GM11168 (cell line): ENCODE measurements at regions not wholly inside any gene's neighbourhood (a gene's known extent, or its start where the extent isn't known, plus 50 kb on each side); places are given as distances from the start of the nearest gene placed in this dataset.

Experiments used
- in situ Hi-C: fragments of 300-500 bp; cut with MboI; formaldehyde crosslinking; loops from one replicate; pipeline ENCODE4 v1.12.0; 2022; ENCODE audit warnings: low sequenced_read_pairs; ENCODE audit not compliant: unreplicated experiment

- in situ Hi-C loops = no loop called here
Observed at GRCh38 chr13:68261105-68261504, 1031.0 kb upstream of the PCDH9 start.

- in situ Hi-C loops = no loop called here
Observed at GRCh38 chr13:68257111-68257842, 1027.1 kb upstream of the PCDH9 start.

GRCh38 chr13:68254151-68254550 lies 1024.0 kb upstream of the PCDH9 start:
- in situ Hi-C loops = no loop called here

GRCh38 chr13:68234274-68234673 lies 1004.1 kb upstream of the PCDH9 start:
- in situ Hi-C loops = no loop called here

GRCh38 chr13:68232351-68233130 lies 1002.4 kb upstream of the PCDH9 start:
- in situ Hi-C loops = no loop called here

GRCh38 chr13:68214691-68215415 lies 984.7 kb upstream of the PCDH9 start:
- in situ Hi-C loops = no loop called here

GRCh38 chr13:68199271-68199670 lies 969.1 kb upstream of the PCDH9 start:
- in situ Hi-C loops = no loop called here

GRCh38 chr13:68190818-68191217 lies 960.7 kb upstream of the PCDH9 start:
- in situ Hi-C loops = no loop called here

- in situ Hi-C loops = no loop called here
Observed at GRCh38 chr13:68185444-68186141, 955.5 kb upstream of the PCDH9 start.

- in situ Hi-C loops = no loop called here
Observed at GRCh38 chr13:68176475-68176874, 946.3 kb upstream of the PCDH9 start.

- in situ Hi-C loops = no loop called here
Observed at GRCh38 chr13:68174893-68175292, 944.8 kb upstream of the PCDH9 start.

GRCh38 chr13:68173111-68173510 lies 943.0 kb upstream of the PCDH9 start:
- in situ Hi-C loops = no loop called here

- in situ Hi-C loops = no loop called here
Observed at GRCh38 chr13:68170961-68171360, 940.8 kb upstream of the PCDH9 start.

GRCh38 chr13:68168448-68168847 lies 938.3 kb upstream of the PCDH9 start:
- in situ Hi-C loops = no loop called here

GRCh38 chr13:68160466-68160865 lies 930.3 kb upstream of the PCDH9 start:
- in situ Hi-C loops = no loop called here

GRCh38 chr13:68152414-68152813 lies 922.3 kb upstream of the PCDH9 start:
- in situ Hi-C loops = no loop called here

- in situ Hi-C loops = no loop called here
Observed at GRCh38 chr13:68145852-68146251, 915.7 kb upstream of the PCDH9 start.

GRCh38 chr13:68128297-68128915 lies 898.3 kb upstream of the PCDH9 start:
- in situ Hi-C loops = no loop called here

- in situ Hi-C loops = no loop called here
Observed at GRCh38 chr13:68125087-68125480, 894.9 kb upstream of the PCDH9 start.

GRCh38 chr13:68124437-68125086 lies 894.4 kb upstream of the PCDH9 start:
- in situ Hi-C loops = no loop called here
